GM18907 (cell line): ENCODE measurements at regions not wholly inside any gene's neighbourhood (a gene's known extent, or its start where the extent isn't known, plus 50 kb on each side); places are given as distances from the start of the nearest gene placed in this dataset.
"Not testable (repeated sequence)": the region's sequence is repeated elsewhere in the genome, so short reads cannot be mapped to it uniquely, and the experiment has no call there.

Experiments
- ATAC-seq: cut with Tn5 transposase; IDR thresholded peaks from one replicate; pipeline ENCODE4 v1.9.1; 2021; ENCODE audit warnings: mild to moderate bottlenecking, moderate library complexity; ENCODE audit not compliant: unreplicated experiment

DNA sequence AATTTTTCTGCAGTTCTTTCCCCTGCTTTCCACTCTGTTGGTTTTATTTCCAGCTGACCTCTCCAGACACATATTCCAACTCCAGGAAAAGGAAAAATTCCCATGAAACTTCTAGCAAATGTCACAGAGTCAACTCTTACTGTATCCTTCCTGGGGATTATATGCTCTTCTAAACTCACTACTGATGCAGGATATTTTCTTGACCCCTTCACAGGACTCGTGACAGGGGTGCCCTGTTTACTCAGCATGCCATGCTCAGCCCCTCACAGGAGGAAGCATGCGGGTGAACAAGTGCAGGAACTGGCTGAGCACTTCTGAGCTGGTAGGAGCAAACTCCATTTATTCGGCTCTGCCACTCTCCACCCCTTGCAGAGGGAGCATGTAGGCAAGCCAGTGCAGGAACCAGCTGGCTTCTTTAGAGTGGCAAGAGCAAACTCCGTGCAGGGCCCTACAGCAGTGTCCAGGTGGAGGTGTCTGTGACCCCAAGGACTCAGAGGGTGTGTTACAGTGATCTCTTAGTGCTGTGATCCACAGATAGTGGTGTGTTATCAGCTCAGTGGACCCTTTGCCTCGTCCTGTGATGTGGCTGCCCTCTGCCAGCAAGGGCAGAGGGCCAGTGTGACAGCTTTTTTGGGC lies 413.6 kb upstream of the GRM7 start:
- no peak for ATAC-seq

DNA sequence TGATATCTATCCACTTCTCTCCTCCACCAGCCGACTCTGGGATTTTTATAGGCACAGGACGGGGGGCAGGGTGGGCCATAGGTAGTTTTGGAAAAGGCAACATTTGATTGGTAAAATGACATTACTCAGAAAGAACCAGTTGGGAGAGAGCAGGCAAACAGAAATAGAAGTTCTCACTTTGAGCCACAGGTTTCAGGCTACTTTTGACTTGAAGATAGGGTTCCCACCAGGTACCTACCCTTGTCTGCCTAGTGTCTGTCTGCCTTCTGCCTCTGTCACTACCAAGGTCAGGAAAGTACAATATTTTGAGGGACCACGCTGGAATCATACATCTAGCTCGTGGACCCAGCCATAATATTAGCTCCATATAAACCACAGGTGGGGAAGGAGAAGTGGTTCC lies 412.9 kb upstream of the GRM7 start:
- no peak for ATAC-seq

DNA sequence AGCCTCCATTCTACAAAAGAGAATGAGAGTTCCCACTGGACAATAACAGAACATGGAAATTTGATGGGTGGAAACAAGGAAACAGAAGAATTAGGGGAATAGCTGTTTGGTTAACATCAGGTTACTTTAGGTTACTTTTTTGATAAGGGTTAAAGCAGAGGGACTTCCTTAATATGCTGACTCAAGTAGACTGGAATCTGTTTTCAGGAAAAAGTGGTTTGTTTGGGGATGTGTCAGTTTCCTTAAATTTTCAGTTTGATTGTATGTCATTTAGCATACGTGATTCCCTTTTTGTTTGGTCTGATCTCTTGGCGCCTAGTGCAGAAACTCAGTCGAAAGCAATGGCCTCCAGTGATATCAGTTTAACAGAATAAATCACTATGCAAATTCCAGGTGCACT lies 411.8 kb upstream of the GRM7 start:
- ATAC-seq = no peak

DNA sequence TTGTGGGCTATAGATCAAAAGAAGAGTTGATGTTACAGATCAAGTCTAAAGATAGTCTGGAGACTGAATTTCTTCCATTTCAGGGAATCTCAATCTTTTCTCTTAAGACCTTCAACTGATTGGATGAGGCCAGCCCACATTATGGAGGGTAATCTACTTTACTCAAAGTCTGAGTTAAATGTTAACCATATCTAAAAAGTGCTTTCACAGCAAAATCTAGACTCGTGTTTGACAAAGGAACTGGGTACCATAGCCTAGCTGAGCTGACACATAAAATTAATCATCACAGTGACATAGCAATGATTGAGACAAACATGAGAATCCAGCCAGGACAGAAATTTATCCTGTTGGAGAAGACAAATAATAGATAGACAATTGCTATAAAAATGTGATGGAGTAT lies 407.9 kb upstream of the GRM7 start:
- no peak for ATAC-seq

DNA sequence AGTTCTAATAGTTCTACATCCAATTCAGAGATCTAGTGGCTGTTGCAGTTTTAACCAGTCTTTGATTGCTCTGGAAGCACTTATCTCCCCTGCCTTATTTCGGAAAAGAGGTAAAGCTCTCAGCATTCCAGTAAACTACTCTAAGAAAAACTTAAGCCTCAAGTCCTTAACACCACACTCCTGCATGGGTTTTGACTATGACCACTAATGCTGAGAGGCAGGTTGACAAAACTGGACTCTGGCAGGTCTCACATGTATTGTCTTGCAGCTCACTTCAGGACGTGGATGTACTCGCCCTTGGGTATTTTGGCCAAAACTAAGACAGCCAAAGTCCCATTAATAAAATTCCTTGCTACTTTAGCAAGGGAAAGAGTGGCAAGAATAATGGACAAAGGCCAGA lies 405.9 kb upstream of the GRM7 start:
- no peak for ATAC-seq

DNA sequence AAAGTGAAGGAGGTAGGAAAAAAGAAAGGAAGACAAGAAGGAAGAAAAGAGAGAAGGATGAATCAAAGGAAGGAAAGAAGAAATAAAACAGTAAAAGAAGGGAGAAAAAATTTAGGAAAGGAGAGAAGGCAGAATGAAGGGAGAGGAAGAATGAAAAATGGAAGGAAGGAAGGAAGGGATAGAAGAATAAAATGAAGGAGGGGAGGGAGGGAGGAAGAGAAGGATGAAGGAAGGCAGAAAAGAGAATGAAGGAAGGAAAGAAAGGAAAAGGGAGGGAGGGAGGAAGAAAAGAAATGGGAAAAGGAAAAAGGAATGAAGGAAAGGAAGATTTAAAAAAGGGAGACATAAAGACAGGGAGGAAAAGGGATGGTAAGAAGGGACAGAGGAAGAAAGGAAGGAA lies 393.7 kb upstream of the GRM7 start:
- ATAC-seq = no peak

DNA sequence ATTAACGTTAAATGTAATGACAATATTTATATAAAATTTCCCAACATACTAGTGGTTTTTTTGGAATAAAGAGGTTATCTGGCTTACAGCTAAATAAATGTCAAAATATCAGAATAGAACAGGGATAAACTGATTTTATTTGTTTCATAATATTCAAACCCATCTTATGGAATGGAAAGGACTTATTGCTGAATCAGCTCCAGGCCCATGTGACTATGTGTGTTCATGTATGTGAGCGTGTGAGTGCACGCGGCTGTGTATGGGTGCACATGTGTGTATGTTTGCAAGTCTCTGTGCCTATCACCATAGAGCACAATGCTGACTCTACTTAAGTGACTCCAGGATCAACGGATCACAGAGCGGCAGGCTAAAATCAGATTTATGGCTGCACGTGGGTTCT lies 392.3 kb upstream of the GRM7 start:
- no peak for ATAC-seq

DNA sequence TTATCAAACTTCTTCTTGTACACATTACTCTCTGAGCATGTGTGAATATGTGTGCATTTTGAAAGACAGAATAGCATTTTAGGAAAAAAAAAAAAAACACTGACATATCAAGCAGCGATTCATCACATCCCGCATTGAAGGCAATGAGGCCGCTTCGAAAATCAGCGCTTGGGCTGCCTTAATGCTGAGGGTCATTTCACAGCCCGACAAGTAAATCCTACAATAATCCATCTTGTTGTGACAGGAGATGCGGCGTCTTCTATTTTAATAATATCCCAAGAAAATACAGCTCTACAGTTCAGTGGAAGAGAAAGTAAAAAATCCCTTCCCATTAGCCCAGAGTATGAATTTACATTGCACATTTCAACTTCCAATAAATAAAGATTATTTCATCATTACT lies 389.2 kb upstream of the GRM7 start:
- ATAC-seq = no peak

DNA sequence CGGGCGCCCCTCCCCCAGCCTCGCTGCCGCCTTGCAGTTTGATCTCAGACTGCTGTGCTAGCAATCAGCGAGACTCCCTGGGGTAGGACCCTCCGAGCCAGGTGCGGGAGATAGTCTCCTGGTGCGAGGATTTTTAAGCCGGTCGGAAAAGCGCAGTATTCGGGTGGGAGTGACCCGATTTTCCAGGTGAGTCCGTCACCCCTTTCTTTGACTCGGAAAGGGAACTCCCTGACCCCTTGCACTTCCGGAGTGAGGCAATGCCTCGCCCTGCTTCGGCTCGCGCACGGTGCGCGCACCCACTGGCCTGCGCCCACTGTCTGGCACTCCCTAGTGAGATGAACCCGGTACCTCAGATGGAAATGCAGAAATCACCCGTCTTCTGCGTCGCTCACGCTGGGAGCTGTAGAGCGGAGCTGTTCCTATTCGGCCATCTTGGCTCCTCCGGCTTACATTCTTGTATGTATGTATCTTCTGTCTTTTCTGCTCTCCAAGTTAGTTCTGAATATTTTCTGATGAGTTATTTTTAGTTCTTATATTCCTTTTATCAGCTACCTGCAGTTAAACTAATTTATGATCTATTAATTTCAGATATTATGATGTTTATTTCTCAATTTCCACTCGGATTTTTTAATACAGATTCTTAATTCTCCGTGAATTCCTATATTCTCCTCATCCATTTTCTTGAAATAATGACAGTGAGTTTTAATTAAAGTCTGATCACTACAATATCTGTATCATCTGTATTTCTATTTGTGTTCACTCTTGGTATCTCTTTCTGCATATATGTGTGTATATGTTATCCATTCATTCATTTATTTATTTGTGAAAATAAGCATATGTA lies 370.2 kb upstream of the GRM7 start:
- not testable (repeated sequence) for ATAC-seq

DNA sequence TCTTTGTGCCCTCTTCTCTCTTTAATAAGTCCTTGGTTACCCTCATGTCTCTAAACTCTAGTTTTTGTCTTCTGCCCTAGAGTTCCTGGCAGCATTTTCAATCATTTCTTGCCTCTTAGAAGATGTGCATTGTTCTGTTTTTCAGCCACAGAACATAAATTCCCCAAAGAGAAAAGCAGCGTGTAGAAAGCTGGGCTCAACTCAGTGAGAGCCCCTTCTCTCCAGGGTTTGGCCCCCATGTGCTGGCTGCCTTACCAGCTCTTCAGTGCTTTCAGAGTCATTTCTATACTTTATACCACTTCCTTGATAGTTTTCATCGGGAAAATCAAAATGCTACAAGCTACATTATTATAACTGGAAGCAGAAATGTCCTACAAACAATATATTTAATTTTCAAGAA lies 369.1 kb upstream of the GRM7 start:
- ATAC-seq = no peak

DNA sequence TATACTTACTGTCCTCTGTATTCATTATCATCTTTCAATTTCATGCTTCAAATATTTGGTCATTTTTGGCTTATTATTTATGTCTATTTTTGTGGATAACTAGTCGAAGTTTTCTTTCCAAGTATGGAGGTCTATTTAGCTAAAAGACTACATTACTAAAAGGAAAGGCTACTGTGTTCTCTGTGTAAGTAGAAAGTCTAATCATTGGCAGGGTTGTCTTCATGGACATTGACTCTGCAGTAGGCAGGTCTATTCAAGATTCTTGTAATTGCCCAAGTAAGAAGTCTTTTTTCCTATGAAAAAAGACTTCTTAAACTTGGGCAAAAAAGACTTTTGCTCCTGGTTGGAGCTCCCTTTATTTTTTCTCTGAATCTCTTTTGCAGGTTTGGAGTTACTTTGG lies 368.6 kb upstream of the GRM7 start:
- ATAC-seq = no peak

DNA sequence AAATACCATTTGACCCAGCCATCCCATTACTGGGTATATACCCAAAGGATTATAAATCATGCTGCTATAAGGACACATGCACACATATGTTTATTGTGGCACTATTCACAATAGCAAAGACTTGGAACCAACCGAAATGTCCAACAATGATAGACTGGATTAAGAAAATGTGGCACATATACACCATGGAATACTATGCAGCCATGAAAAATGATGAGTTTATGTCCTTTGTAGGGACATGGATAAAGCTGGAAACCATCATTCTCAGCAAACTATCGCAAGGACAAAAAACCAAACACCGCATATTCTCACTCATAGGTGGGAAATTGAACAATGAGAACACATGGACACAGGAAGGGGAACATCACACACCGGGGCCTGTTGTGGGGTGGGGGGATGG lies 362.0 kb upstream of the GRM7 start:
- not testable (repeated sequence) for ATAC-seq

DNA sequence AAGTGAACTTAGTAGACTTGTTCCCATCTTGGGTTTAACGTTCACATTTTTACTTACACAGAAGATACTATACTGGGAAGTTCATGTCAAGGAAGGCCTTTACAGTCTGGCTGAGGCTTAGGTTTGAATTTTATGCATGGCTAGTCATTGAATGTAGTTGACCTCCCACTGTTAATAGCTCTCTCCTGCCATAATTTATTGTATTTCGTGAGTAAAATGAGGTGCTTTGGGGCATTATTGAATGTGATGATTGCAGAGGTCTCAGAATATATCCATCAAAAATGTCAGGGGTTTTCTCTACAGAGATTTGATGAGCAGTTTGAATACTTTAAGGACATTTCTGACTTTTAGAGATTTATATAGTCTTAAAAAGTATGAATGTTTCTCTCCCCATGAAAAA lies 356.6 kb upstream of the GRM7 start:
- ATAC-seq = no peak

DNA sequence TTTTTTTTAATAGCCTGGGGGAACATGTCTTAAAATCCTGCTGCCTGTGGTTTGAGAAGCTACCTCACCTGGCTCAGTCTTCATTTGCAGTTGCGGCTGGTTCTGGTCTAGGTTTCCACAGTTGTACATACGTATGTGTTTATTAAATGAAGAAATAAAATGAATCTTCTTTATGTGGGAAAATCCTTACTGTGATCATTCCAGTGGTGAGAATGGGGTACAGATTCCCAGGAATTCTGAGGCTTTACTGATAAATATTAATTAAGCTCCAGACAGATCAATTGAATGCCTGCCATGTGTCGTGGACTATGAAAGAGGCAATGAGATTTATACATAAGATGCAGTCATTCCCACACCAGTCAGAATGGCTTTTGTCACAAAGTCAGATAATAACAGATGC lies 356.1 kb upstream of the GRM7 start:
- no peak for ATAC-seq

DNA sequence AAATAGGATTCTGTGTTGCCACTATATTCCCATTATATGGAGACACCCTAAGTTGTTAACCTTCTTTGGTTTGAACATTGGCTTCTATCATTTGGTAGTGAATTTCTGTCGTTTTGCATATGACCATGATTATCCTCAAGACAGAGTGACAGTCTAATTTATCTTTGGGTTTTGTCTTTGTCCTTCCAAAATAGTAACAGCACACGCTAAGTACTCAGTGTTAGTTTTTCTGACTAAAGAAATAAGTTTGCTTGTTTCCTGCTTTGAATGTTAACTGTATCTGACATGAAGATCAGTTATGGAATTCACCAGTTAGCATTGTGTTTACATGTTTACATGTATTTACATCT lies 352.5 kb upstream of the GRM7 start:
- ATAC-seq = no peak

DNA sequence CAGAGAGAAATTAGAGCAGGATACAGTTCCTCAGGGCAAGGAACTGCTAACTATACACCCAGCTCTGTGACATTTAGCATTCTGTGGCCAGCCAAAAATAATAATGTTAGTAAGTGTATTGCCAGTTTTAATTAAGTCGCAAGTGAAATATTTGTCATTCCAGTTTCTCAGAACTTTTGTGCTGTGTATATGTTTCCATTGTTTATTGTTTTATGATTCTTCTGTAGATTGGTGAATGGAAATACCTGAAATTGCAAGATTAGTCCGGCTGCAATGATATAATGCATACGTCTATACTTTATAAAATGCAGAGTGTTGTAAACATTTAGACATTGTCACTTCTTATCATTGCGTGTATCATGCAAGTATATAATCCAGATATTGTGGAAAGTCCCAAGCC lies 351.3 kb upstream of the GRM7 start:
- no peak for ATAC-seq

DNA sequence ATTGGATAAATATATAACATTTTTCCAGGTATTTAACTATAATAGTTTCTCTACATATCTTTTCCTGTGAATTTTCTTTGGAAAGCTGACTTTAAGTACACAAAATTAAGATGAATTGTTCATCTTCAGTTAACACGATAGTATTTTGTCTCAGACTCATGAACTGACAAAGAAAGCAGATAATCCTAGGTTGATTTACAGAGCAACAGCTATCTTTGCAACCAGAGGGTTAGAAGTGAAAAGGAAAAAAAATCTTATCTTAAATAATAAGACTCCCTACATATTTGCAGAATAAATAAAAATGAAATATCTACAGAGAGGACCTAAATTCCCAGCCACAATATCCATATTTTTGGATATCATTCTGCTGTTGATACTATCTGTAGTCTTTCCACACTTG lies 350.2 kb upstream of the GRM7 start:
- no peak for ATAC-seq

DNA sequence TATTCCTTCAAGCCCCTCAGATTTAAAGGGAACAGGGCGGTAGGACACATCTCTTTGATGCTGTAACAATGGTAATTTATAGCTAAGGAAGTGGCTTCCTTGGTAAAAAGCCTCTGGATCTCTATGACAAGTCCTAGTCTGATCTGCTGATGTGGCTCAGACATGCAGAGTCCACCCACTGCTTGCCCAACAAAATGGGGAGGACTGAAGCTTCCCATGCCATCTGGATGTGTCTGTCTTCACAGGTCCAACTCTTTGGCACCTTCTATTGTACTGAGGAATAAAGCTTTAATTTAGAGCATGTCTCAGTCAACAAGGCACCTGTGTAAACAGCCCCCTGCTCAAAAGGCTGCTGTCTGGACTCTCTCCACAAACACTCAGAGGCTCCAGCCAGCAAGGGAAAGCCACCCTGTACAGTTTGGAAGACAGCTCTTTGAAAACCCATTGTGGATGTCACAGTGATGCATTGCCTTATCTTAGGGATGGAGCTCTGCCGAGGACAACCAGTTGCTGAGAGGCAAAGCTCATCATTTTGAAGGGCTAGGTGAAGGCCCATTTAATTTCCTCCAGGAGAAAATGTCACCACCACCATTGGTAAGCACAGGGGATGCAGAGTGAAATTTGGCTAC lies 348.6 kb upstream of the GRM7 start:
- no peak for ATAC-seq

DNA sequence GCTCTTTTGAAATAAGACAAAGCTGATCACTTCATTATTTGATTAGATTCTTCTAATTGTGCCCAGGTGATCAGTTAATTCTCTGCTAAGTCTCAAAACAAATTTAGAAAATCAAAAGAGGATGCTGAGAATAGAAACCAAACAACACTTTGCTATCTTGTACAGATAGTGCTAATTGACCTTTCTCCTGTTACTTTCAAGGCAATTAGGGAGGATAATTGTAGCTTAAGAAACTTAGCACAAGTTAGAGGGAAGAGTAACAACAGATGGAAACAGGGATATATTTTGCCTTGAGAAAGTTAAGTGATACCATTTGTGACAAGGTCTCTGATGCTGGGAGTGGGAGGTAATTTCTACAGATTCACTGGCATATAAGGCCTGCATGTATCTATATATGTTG lies 344.8 kb upstream of the GRM7 start:
- ATAC-seq = no peak

DNA sequence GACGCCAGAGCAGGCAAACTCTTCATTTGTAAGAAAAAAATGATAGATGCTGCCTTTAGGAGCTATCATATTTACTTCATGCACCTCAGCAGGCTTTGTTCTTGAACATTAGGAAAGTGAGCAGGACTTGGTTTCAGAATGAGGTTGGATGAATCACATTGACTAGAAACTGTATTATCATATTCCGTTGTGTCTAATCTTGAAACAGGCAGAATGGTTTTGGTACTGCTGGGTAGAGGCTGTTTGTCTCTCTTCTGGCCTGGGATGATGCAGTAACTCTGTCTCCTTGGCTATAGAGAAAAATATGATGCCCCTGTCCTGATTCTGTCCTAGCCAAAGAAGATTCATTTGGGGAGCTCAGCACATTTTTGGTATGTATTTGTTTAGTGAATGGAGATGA lies 344.2 kb upstream of the GRM7 start:
- no peak for ATAC-seq

DNA sequence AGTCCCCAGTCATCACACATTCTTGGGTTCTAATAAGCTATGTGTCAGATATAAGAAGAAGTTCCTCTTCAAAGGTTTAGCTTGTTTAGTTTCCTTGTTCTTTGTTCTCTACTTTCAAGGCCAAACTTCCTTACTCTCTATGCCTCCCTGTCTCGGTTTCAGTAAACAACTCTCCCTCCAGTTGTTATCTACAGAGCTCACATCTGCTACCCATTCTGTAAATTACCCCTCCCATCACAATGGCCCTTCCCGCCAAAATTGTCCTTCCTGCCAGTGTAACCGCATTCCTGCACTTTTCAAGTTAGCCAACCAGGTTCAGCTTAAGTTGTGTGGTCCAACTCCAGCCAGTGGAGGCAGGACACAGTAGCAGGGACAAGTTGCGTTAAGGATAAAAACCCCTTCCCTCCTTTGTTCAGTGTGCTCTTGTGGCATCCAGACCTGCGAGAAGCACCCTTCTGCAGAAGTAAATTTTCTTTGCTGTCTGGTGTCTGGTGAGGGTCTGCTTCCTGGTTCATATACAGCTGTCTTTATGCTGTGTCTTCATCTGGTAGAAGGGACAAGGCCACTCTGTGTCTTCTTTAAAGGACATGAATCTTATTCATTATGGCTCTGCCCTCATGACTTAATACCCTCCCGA lies 342.1 kb upstream of the GRM7 start:
- no peak for ATAC-seq
